GM12873 (cell line): ENCODE measurements at regions not wholly inside any gene's neighbourhood (a gene's known extent, or its start where the extent isn't known, plus 50 kb on each side); places are given as distances from the start of the nearest gene placed in this dataset.

Experiments
- TF ChIP-seq, protein P1 (sequence below): IDR thresholded peaks from 2 replicates; pipeline ENCODE4 v1.5.1; 2012; ENCODE audit warnings: low read depth, mild to moderate bottlenecking, moderate library complexity, low read length, control low read depth; ENCODE audit not compliant: insufficient read depth; ENCODE audit errors: missing control alignments

DNA sequence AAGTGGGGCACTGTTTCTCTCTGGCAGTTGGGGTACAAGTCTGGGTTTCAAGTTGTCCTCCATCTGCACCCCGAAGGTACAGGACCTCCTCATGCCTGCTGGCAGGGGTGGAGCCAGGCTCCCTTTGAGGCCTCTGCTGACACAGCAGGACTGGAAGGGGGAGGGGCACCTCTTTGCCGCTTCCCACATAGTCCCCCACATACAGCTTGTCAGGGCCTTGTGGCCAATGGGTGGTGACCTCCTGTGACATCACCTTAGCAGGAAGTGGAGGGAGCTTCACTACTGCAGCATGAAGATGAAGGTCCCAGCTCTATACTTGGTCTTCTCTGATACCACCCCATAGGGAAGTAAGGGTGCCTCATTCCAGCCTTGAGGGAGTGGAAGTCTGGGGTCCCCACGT, 167.8 kb downstream of the RAMP3 start:
- TF ChIP-seq, protein P1, sequence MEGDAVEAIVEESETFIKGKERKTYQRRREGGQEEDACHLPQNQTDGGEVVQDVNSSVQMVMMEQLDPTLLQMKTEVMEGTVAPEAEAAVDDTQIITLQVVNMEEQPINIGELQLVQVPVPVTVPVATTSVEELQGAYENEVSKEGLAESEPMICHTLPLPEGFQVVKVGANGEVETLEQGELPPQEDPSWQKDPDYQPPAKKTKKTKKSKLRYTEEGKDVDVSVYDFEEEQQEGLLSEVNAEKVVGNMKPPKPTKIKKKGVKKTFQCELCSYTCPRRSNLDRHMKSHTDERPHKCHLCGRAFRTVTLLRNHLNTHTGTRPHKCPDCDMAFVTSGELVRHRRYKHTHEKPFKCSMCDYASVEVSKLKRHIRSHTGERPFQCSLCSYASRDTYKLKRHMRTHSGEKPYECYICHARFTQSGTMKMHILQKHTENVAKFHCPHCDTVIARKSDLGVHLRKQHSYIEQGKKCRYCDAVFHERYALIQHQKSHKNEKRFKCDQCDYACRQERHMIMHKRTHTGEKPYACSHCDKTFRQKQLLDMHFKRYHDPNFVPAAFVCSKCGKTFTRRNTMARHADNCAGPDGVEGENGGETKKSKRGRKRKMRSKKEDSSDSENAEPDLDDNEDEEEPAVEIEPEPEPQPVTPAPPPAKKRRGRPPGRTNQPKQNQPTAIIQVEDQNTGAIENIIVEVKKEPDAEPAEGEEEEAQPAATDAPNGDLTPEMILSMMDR = no peak

DNA sequence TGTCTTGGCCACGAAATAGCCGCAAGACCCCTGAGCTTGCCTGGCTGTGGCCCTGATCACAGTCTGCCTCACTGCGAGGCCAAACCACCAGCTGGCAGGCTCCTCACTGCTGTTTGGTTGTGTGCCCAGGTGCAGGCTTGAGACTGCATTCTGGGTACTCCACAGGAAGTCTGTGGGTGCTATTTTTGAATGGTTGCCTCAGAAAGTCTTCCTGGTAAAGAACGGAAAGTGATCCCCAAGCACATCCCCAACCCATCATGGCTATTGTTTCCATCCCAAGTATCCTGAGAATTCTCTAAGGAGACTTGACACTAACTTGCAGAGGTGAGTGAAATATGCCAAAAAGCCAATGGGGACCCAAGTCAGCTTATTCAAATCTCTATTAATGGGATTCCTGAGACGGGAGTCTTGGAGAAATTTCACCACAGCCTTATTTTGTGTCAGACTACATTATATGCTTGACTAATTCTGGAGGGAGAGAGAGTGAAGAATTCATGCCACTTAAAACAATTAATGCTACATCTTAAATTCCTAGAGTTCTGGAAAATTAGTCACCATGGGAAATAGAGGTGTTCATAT, 170.9 kb downstream of the RAMP3 start:
- TF ChIP-seq, protein P1 = no peak

DNA sequence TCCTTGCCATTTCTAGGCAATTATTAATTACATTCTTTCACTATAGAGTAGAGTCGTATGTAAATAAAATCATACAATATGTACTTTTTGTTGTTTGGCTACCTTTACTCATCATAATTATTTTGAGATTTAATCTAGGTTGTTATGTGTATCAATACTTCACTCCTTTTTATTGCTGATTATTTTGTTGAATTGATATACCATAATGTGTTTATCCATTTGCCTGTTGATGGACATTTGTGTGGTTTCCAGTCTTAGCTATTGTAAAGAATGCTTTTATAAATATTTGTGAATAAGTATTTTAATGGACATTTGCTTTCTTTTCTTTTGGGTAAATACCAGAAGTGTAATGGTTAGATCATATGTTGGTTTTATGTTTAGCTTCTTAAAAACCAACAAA, 174.0 kb downstream of the RAMP3 start:
- TF ChIP-seq, protein P1 = no peak

DNA sequence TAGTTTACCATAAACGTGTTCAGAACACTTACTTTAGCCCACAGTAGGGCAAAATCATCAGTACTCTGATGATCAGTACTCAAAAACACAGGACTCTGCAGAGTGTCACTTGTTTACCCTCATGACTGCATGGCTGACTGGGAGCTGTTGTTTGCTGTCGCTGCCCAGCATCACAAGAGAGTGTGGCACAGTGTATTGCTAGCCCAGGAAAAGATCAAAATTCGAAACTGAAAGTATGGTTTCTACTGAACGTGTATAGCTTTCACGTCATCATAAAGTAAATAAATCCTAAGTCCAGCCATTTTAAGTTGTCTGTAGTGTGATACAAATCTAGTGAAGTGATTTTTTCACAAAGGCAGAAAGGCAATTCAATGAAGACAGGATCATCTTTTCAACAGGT, 184.6 kb downstream of the RAMP3 start:
- TF ChIP-seq, protein P1 = no peak

DNA sequence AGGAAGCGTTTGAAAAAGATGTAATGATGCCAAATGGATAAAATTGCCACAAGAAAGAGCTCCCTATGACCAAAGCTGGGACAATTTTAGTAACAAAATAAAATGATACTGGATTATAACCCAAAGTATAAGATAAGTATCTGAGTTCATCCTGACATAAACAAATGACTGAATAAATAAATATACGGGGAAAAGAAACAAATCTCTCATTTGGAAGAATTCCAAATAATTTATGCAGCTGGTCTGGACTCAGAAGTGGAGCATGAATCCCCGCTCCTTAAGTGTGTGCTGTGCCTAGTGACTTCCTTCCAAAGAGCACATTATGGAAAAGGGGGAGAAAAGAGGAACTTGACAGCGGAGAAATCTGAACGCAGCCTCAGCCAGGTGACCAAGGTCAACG, 186.2 kb downstream of the RAMP3 start:
- TF ChIP-seq, protein P1 = no peak

DNA sequence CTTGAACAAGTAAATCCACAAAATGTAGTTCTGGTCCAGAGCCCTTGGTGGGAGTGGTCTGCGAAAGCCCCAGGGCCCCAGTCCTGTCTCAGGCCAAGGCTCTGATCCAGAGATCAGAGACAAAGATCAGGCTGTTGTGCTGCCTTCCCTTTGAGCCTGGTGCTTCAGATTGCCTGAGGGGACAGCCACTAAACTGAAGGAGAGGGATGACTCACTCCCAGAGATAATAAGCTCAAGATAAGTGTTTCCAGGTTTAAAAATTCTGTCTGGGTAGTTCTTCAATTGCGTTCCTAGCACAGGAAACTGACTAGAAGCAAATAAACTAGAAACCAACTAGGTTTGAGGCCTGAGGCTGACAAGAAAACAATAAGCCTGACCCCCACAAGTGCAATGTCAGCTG, 190.2 kb downstream of the RAMP3 start:
- TF ChIP-seq, protein P1 = no peak

DNA sequence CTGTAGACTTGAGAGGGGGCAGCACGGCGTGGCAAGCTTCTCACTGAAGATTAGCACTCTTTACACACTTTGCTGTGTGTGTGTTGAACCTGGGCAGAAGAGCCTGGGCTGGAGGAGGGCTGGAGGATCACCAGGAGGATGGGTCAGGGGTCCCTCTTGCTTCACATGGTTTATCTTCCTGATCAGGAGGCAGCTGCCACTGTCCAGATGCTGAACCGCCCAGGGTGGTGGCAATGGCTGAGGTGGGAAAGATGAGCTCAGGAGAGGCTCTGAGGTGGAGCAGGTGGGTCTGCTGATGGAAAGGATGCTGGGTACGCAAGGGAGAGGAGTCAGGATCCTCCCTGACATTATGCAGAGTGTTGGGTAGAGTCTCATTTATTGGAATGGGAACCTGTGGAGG, 191.5 kb downstream of the RAMP3 start:
- TF ChIP-seq, protein P1 = no peak
